ENCODE measurements at regions not wholly inside any gene's neighbourhood (a gene's known extent, or its start where the extent isn't known, plus 50 kb on each side); places are given as distances from the start of the nearest gene placed in this dataset.

DNA sequence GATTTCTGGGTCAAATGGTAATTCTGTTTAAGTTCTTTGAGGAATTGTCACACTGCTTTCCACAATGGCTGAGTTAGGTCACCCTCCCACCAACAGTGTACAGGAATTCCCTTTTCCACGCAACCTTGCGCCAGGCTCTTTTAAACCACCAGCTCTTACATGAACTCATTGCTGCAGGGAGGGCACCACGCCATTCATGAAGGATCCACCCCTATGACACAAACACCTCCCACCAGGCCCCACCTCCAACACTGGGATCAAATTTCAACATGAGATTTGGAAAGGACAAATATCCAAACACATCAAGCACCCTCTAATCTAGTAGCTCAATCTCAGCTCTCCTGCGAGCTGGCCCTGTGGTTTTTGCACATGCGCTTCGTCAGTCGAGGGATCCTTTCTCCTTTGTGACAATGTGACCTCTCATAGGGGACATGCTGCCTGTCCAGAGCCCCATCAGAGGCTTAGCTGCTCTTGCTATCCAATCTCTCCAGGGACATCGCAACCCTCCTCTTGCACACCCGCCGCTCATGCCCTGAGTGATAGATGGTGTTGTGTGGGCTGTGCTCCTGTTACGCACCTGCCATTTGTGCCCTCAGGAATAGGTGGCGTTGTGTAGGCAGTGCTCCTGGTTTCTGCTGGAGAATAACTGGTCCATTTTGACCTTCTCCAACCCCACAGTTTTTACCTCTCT, 328.0 kb downstream of the UQCRFS1 start:
- Mint-ChIP-seq H3K4me3 (no peak overlapping the region), H3K4me1 (peaks cover 76% of the 10 kb centered on the region)
- DNase-seq (ENCODE audit: low spot score), result no peak

DNA sequence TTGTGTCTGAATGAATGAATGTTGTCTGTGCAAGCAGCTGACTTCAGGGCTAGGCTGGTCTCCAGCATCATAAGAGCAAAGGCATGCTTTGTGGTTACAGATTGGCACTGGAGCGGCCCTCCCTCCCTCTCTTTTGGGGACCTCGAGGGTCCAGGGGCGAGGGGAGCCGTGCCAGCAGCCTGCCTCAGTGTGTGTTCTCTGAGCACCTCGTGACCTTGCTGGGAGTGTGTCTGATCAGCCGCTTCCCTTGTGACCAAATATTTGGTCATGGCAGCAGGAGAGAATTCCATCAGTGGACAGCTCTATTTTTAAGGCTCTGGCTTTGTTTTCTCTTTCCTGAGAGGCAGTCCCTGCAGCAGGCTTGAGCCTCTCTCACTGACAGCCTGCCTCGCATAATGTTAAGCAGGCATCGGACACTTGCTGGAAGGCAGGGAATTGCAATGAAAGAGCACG, 329.7 kb downstream of the UQCRFS1 start:
- peaks cover 8% of the 10 kb centered on the region; the same call in 1 of the 2 replicates for H3K9me3 Mint-ChIP-seq
- peaks cover 78% of the 10 kb centered on the region for H3K4me1 Mint-ChIP-seq
- no peak overlapping the region for H3K4me3 Mint-ChIP-seq
- peak; percentile 6; the same call in 1 of the 2 replicates for ATAC-seq
- no peak for DNase-seq (ENCODE audit: low spot score)
- TF ChIP-seq PRDM15 (CRISPR knock-in tag; IDR thresholded peaks at IDR 0.05), result no peak
- no peak for TF ChIP-seq CBFB (CRISPR knock-in tag; IDR thresholded peaks at IDR 0.05; ENCODE audit: low read depth)
- TF ChIP-seq, protein P1, sequence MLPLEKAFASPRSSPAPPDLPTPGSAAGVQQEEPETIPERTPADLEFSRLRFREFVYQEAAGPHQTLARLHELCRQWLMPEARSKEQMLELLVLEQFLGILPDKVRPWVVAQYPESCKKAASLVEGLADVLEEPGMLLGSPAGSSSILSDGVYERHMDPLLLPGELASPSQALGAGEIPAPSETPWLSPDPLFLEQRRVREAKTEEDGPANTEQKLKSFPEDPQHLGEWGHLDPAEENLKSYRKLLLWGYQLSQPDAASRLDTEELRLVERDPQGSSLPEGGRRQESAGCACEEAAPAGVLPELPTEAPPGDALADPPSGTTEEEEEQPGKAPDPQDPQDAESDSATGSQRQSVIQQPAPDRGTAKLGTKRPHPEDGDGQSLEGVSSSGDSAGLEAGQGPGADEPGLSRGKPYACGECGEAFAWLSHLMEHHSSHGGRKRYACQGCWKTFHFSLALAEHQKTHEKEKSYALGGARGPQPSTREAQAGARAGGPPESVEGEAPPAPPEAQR (CRISPR knock-in tag; IDR thresholded peaks at IDR 0.05), result no peak
- TF ChIP-seq FOXK1 (CRISPR knock-in tag; IDR thresholded peaks at IDR 0.05), result no peak
- ChIA-PET POLR2A (no interaction called here), CTCF (interaction anchor here (0.7 to 4.0 kb wide), 5 partner anchors 146 to 1562 kb away, joined by 3 to 23 read pairs (median 4); no protein-coding TSS in a partner anchor)
- 0 out of 2 replicates have a peak, but pooled peaks cover 4% of the 10 kb centered on the region for H3K36me3 Mint-ChIP-seq
- H3K27ac Mint-ChIP-seq, result peak overlapping the region; percentile 25
- peaks cover 16% of the 10 kb centered on the region for H3K27me3 Mint-ChIP-seq (ENCODE audit: low read depth)

More for the DNA sequence above, 328.0 kb downstream of the UQCRFS1 start:
- H3K9me3 Mint-ChIP-seq, result peaks cover 8% of the 10 kb centered on the region; the same call in 1 of the 2 replicates
- H3K27me3 Mint-ChIP-seq (ENCODE audit: low read depth), result peaks cover 18% of the 10 kb centered on the region; the same call in 1 of the 2 replicates
- H3K27ac Mint-ChIP-seq, result no peak overlapping the region
- no peak for ATAC-seq
- ChIA-PET POLR2A (no interaction called here), CTCF (interaction anchor here (0.8 to 1.1 kb wide), 2 partner anchors 236 to 251 kb away, joined by 3 to 4 read pairs; no protein-coding TSS in a partner anchor)
- no peak for TF ChIP-seq FOXJ3 (CRISPR knock-in tag; IDR thresholded peaks at IDR 0.05; ENCODE audit: borderline replicate concordance)
- no peak for TF ChIP-seq STAT6 (CRISPR knock-in tag; conservative IDR thresholded peaks at IDR 0.05; ENCODE audit: low read depth)
- TF ChIP-seq MAX (CRISPR knock-in tag; IDR thresholded peaks at IDR 0.05), result no peak
- TF ChIP-seq CREM (CRISPR knock-in tag; IDR thresholded peaks at IDR 0.05), result no peak
- TF ChIP-seq ESRRA (CRISPR knock-in tag; IDR thresholded peaks at IDR 0.05; ENCODE audit: borderline replicate concordance), result no peak
- TF ChIP-seq TEAD4 (CRISPR knock-in tag; IDR thresholded peaks at IDR 0.05), result no peak
- no peak for TF ChIP-seq SP1 (CRISPR knock-in tag; conservative IDR thresholded peaks at IDR 0.05)
- TF ChIP-seq FOXK1 (CRISPR knock-in tag; IDR thresholded peaks at IDR 0.05), result no peak
- TF ChIP-seq, protein P2, sequence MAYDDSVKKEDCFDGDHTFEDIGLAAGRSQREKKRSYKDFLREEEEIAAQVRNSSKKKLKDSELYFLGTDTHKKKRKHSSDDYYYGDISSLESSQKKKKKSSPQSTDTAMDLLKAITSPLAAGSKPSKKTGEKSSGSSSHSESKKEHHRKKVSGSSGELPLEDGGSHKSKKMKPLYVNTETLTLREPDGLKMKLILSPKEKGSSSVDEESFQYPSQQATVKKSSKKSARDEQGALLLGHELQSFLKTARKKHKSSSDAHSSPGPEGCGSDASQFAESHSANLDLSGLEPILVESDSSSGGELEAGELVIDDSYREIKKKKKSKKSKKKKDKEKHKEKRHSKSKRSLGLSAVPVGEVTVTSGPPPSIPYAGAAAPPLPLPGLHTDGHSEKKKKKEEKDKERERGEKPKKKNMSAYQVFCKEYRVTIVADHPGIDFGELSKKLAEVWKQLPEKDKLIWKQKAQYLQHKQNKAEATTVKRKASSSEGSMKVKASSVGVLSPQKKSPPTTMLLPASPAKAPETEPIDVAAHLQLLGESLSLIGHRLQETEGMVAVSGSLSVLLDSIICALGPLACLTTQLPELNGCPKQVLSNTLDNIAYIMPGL (CRISPR knock-in tag; IDR thresholded peaks at IDR 0.05), result no peak
- no peak for TF ChIP-seq SMAD3 (CRISPR knock-in tag; IDR thresholded peaks at IDR 0.05; ENCODE audit: borderline replicate concordance)
- TF ChIP-seq CBFB (CRISPR knock-in tag; IDR thresholded peaks at IDR 0.05; ENCODE audit: low read depth), result no peak
- TF ChIP-seq HMGA2 (CRISPR knock-in tag; IDR thresholded peaks at IDR 0.05), result no peak
- TF ChIP-seq MYBL2 (CRISPR knock-in tag; IDR thresholded peaks at IDR 0.05), result no peak
- no peak for TF ChIP-seq ZNF138 (CRISPR knock-in tag; conservative IDR thresholded peaks at IDR 0.05)
- H3K36me3 Mint-ChIP-seq, result 0 out of 2 replicates have a peak, but pooled peaks cover 4% of the 10 kb centered on the region

All from WTC11 (cell line).